GM12878 (cell line): ENCODE measurements at regions not wholly inside any gene's neighbourhood (a gene's known extent, or its start where the extent isn't known, plus 50 kb on each side); places are given as distances from the start of the nearest gene placed in this dataset.

Experiments
- ATF2 ChIP-seq: IDR thresholded peaks from 2 replicates; pipeline ENCODE4 v1.6.1; 2012; ENCODE audit warnings: low read length, inconsistent platforms
- POLR2AphosphoS5 ChIP-seq: IDR thresholded peaks from 2 replicates; pipeline ENCODE4 v1.6.1; 2011; ENCODE audit warnings: mild to moderate bottlenecking, low read length, inconsistent platforms
- ZNF687 ChIP-seq: fragments of 450-650 bp; IDR thresholded peaks from 2 replicates; pipeline ENCODE4 v1.6.1; 2017; ENCODE audit warnings: mild to moderate bottlenecking, moderate library complexity

- TF ChIP-seq ZNF687 (no peak), ATF2 (no peak), POLR2AphosphoS5 (no peak)
These were observed 198.5 kb downstream of the TTLL2 start for GRCh38 chr6:167523426-167523825.
